HG02981 (cell line): ENCODE measurements at regions not wholly inside any gene's neighbourhood (a gene's known extent, or its start where the extent isn't known, plus 50 kb on each side); places are given as distances from the start of the nearest gene placed in this dataset.

Experiments used
- ATAC-seq: cut with Tn5 transposase; IDR thresholded peaks from one replicate; pipeline ENCODE4 v1.9.1; 2021; ENCODE audit warnings: mild to moderate bottlenecking, moderate library complexity; ENCODE audit not compliant: unreplicated experiment

GRCh38 chr9:1261879-1262766 is 212.0 kb downstream of the DMRT2 start:
- ATAC-seq = no peak

- peak; percentile 83 for ATAC-seq
Observed at GRCh38 chr9:1267141-1267570, 217.0 kb downstream of the DMRT2 start.

- ATAC-seq = no peak
Observed at GRCh38 chr9:1267581-1267980, 217.4 kb downstream of the DMRT2 start.

- no peak for ATAC-seq
Observed at GRCh38 chr9:1269533-1270315, 219.6 kb downstream of the DMRT2 start.

GRCh38 chr9:1271367-1271766 is 221.2 kb downstream of the DMRT2 start:
- ATAC-seq = no peak

GRCh38 chr9:1271786-1272185 is 221.6 kb downstream of the DMRT2 start:
- no peak for ATAC-seq

- ATAC-seq = no peak
Observed at GRCh38 chr9:1272488-1272887, 222.3 kb downstream of the DMRT2 start.

GRCh38 chr9:1273859-1274258 is 223.7 kb downstream of the DMRT2 start:
- peak; percentile 72 for ATAC-seq

GRCh38 chr9:1274334-1274733 is 224.2 kb downstream of the DMRT2 start:
- ATAC-seq = no peak

GRCh38 chr9:1276474-1276873 is 226.3 kb downstream of the DMRT2 start:
- no peak for ATAC-seq

GRCh38 chr9:1284727-1285126 is 234.6 kb downstream of the DMRT2 start:
- no peak for ATAC-seq

- ATAC-seq = no peak
Observed at GRCh38 chr9:1285526-1285925, 235.4 kb downstream of the DMRT2 start.

GRCh38 chr9:1292384-1292783 is 242.2 kb downstream of the DMRT2 start:
- ATAC-seq = no peak

- ATAC-seq = no peak
Observed at GRCh38 chr9:1294641-1295258, 244.6 kb downstream of the DMRT2 start.

- no peak for ATAC-seq
Observed at GRCh38 chr9:1296331-1296730, 246.2 kb downstream of the DMRT2 start.

GRCh38 chr9:1298046-1298445 is 247.9 kb downstream of the DMRT2 start:
- ATAC-seq = no peak

- ATAC-seq = no peak
Observed at GRCh38 chr9:1300941-1301340, 250.8 kb downstream of the DMRT2 start.

- ATAC-seq = no peak
Observed at GRCh38 chr9:1303932-1304331, 253.8 kb downstream of the DMRT2 start.

GRCh38 chr9:1311462-1312042 is 261.4 kb downstream of the DMRT2 start:
- ATAC-seq = no peak

- ATAC-seq = no peak
Observed at GRCh38 chr9:1319436-1319835, 269.3 kb downstream of the DMRT2 start.

GRCh38 chr9:1320051-1320557 is 269.9 kb downstream of the DMRT2 start:
- ATAC-seq = no peak
